HepG2 (cell line): ENCODE measurements at regions not wholly inside any gene's neighbourhood (a gene's known extent, or its start where the extent isn't known, plus 50 kb on each side); places are given as distances from the start of the nearest gene placed in this dataset.

Experiments used
- ATAC-seq: fragments of 200-7000 bp; cut with Tn5 transposase; 3 replicates; pipeline ENCODE4 v1.9.1; 2020; ENCODE audit warnings: mild to moderate bottlenecking, moderate library complexity
- BruUV-seq: library from RNA; stranded (reverse); fragments of 400-500 nt; replicated peaks from 2 replicates; lab custom pipeline; 2021; lab: Mats Ljungman, UMichigan
- CTCF ChIA-PET: fragments of 300-600 bp; formaldehyde crosslinking; extraction: SDS; loops from one replicate; lab custom pipeline; 2021; ENCODE audit warnings: low total read pairs, inconsistent platforms, low intra/inter-chr PET ratio; lab: Yijun Ruan, JAX
- POLR2A ChIA-PET: fragments of 350-600 bp; sonication (Branson Sonifier 250); formaldehyde crosslinking; loops from one replicate; lab custom pipeline; 2020; ENCODE audit warnings: antibody characterized with exemption, inconsistent platforms; lab: Yijun Ruan, JAX
- DNase-seq: peaks from one replicate; pipeline ENCODE4 v3.0.0-alpha.2; 2015; ENCODE audit warnings: low spot score
- FAIRE-seq: peaks from 3 replicates; lab custom pipeline; 2011; peaks lifted over from hg19 to GRCh38; lab: Jason Lieb, UNC
- H2AFZ ChIP-seq: one replicate; pipeline ENCODE4 v1.6.1; 2011; ENCODE audit warnings: low read length, inconsistent platforms
- H3K27ac ChIP-seq: fragments of 300-600 bp; 3 replicates; pipeline ENCODE4 v1.8.0; 2011; ENCODE audit warnings: mixed run types, mild to moderate bottlenecking, mixed read lengths, low read length, inconsistent platforms; ENCODE audit not compliant: insufficient read depth; ENCODE audit errors: extremely low read length
- H3K27me3 ChIP-seq, 2 experiments: fragments of 200-600 bp in 1 of 2; 2 replicates in 1 of 2; 3 replicates in 1 of 2; pipeline versions ENCODE4 v1.6.0 to v1.8.0; 2011; ENCODE audit warnings: low read length in 2 of 2, mild to moderate bottlenecking in 2 of 2, moderate library complexity in 2 of 2, inconsistent platforms in 1 of 2; ENCODE audit not compliant: insufficient read depth in 2 of 2, control insufficient read depth in 1 of 2
- H3K36me3 ChIP-seq, 2 experiments: fragments of 200-600 bp in 1 of 2; replicated peaks in 1 of 2; 2 replicates in 1 of 2; 3 replicates in 1 of 2; pipeline versions ENCODE4 v1.5.1 to v1.8.0; 2011; ENCODE audit warnings: low read length in 2 of 2, inconsistent platforms in 1 of 2; ENCODE audit not compliant: insufficient read depth in 2 of 2, control insufficient read depth in 1 of 2
- H3K4me1 ChIP-seq: 2 replicates; pipeline ENCODE4 v1.5.1; 2012; ENCODE audit warnings: low read length, inconsistent platforms; ENCODE audit not compliant: insufficient read depth
- H3K4me2 ChIP-seq: 2 replicates; pipeline ENCODE4 v1.6.0; 2011; ENCODE audit warnings: low read depth, low read length, inconsistent platforms
- H3K4me3 ChIP-seq, 3 experiments: fragments of 200-600 bp in 1 of 3; sonication (generic), shearing (Covaris generic) in 1 of 3; replicated peaks in 1 of 3; 2 replicates each; pipeline ENCODE4 v1.5.1; 2011 to 2016; ENCODE audit warnings: low read length in 3 of 3, inconsistent platforms in 2 of 3, low read depth in 2 of 3, mild to moderate bottlenecking in 2 of 3, control low read depth in 1 of 3, mixed read lengths in 1 of 3; ENCODE audit not compliant: insufficient read depth in 1 of 3
- H3K79me2 ChIP-seq: one replicate; pipeline ENCODE4 v1.6.1; 2011; ENCODE audit warnings: low read length, inconsistent platforms; ENCODE audit not compliant: insufficient read depth
- H3K9ac ChIP-seq: 2 replicates; pipeline ENCODE4 v1.6.0; 2011; ENCODE audit warnings: mild to moderate bottlenecking, low read depth, low read length, inconsistent platforms; ENCODE audit not compliant: insufficient read depth
- H3K9me3 ChIP-seq: 2 replicates; pipeline ENCODE4 v1.5.1; 2012; ENCODE audit warnings: mild to moderate bottlenecking, low read length
- H4K20me1 ChIP-seq: 2 replicates; pipeline ENCODE4 v1.6.0; 2011; ENCODE audit warnings: inconsistent platforms, mild to moderate bottlenecking, low read length, moderate library complexity; ENCODE audit not compliant: insufficient read depth
- BCL6 ChIP-seq: IDR thresholded peaks from 2 replicates; pipeline ENCODE4 v1.6.1; 2016; ENCODE audit warnings: missing genetic modification reagents, missing compliant biosample characterization
- CCDC6 ChIP-seq: sonication (generic); formaldehyde crosslinking; IDR thresholded peaks from 2 replicates; pipeline ENCODE4 v1.8.1; 2022; ENCODE audit warnings: mild to moderate bottlenecking, missing genetic modification reagents, moderate library complexity
- ERF ChIP-seq: IDR thresholded peaks from 2 replicates; pipeline ENCODE4 v1.6.1; 2018; ENCODE audit warnings: missing biosample characterization, missing genetic modification reagents
- FLYWCH1 ChIP-seq: sonication (generic); formaldehyde crosslinking; IDR thresholded peaks from 2 replicates; pipeline ENCODE4 v1.8.1; 2023; ENCODE audit warnings: mild to moderate bottlenecking, missing genetic modification reagents
- KLF12 ChIP-seq: sonication (generic); formaldehyde crosslinking; IDR thresholded peaks from 2 replicates; pipeline ENCODE4 v1.4.0; 2020; ENCODE audit warnings: missing genetic modification reagents, borderline replicate concordance
- MXI1 ChIP-seq: IDR thresholded peaks from 3 replicates; pipeline ENCODE4 v1.6.1; 2012; ENCODE audit warnings: low read depth, low read length, inconsistent platforms, borderline replicate concordance
- NCOA1 ChIP-seq: sonication (generic); formaldehyde crosslinking; IDR thresholded peaks from 2 replicates; pipeline ENCODE4 v1.9.0; 2021; ENCODE audit warnings: missing genetic modification reagents
- NCOA2 ChIP-seq: sonication (generic); formaldehyde crosslinking; IDR thresholded peaks from 2 replicates; pipeline ENCODE4 v1.8.0; 2022; ENCODE audit warnings: inconsistent platforms
- POLR2AphosphoS2 ChIP-seq: IDR thresholded peaks from 2 replicates; pipeline ENCODE4 v1.6.1; 2011; ENCODE audit warnings: low read depth, low read length, improper control_type of control experiment
- TMF1 ChIP-seq: sonication (generic); formaldehyde crosslinking; IDR thresholded peaks from 2 replicates; pipeline ENCODE4 v1.8.1; 2022; ENCODE audit warnings: low read depth, missing genetic modification reagents
- TOPORS ChIP-seq: sonication (generic); formaldehyde crosslinking; IDR thresholded peaks from 2 replicates; pipeline ENCODE4 v1.8.0; 2023; ENCODE audit warnings: mild to moderate bottlenecking, missing genetic modification reagents
- ZMYM3 ChIP-seq: sonication (generic); formaldehyde crosslinking; IDR thresholded peaks from 2 replicates; pipeline ENCODE4 v1.5.1; 2020; ENCODE audit warnings: mild to moderate bottlenecking, missing genetic modification reagents
- ZNF138 ChIP-seq: sonication (generic); formaldehyde crosslinking; IDR thresholded peaks from 2 replicates; pipeline ENCODE4 v1.5.0; 2020; ENCODE audit warnings: mild to moderate bottlenecking, low read depth, missing genetic modification reagents
- ZNF431 ChIP-seq: sonication (generic); formaldehyde crosslinking; IDR thresholded peaks from 2 replicates; pipeline ENCODE4 v1.9.0; 2022; ENCODE audit warnings: missing genetic modification reagents, low read depth, mild to moderate bottlenecking, borderline replicate concordance
- ZNF552 ChIP-seq: sonication (generic); formaldehyde crosslinking; IDR thresholded peaks from 2 replicates; pipeline ENCODE4 v1.9.0; 2022; ENCODE audit warnings: missing genetic modification reagents, mild to moderate bottlenecking, borderline replicate concordance
- ZNF563 ChIP-seq: sonication (generic); formaldehyde crosslinking; IDR thresholded peaks from 2 replicates; pipeline ENCODE4 v1.8.0; 2022; ENCODE audit warnings: mild to moderate bottlenecking, moderate library complexity, missing genetic modification reagents
- WGBS: methylation state at CpG from one replicate; pipeline ENCODE4 v1.1.6; 2017; ENCODE audit warnings: low lambda C conversion rate; 5-methylcytosine and 5-hydroxymethylcytosine counted together
- in situ Hi-C: cut with HindIII; loops from 2 replicates; pipeline ENCODE4 v1.10.0; 2017; ENCODE audit warnings: low pct_unique_long_range_greater_than_20kb; ENCODE audit not compliant: extremely low pct_ligation_motif_present
- intact Hi-C: fragments of 100-400 bp; cut with micrococcal nuclease; formaldehyde crosslinking; loops from one replicate; pipeline ENCODE4 v1.10.0; 2022; ENCODE audit not compliant: unreplicated experiment
- TF ChIP-seq, protein P1 (sequence below): sonication (generic); formaldehyde crosslinking; IDR thresholded peaks from 2 replicates; pipeline ENCODE4 v1.5.1; 2020; ENCODE audit warnings: mild to moderate bottlenecking, moderate library complexity, missing genetic modification reagents
- TF ChIP-seq, protein P2 (sequence below): sonication (generic); formaldehyde crosslinking; IDR thresholded peaks from 2 replicates; pipeline ENCODE4 v1.5.0; 2020; ENCODE audit warnings: mild to moderate bottlenecking, missing genetic modification reagents

DNA sequence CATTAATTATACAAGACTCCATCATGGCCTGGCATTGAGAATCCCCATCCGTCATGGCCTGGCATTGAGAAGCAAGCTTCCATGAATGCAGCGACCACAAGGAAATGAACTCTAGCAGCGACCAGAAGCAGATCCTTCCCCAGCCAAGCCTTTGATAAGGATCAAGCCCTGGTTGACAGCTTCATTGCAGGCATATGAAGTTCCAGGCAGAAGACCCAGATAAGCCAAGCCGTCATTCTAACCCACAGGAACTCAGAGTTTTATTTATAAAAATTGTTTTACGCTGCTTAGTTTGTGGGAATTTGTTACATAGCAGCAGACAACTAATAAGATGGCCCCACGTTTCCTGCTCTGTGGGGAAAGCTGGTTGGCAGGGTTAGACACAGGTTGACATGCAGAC, 642.3 kb downstream of the GATA3 start:
- ATAC-seq (no peak), FAIRE-seq (no peak), DNase-seq (no peak)
- TF ChIP-seq ZMYM3 (CRISPR knock-in tag) (no peak), TOPORS (CRISPR knock-in tag) (no peak), NCOA1 (CRISPR knock-in tag) (no peak), ZNF563 (CRISPR knock-in tag) (no peak), BCL6 (CRISPR knock-in tag) (no peak), ZNF138 (CRISPR knock-in tag) (no peak), ZNF431 (no peak), TMF1 (CRISPR knock-in tag) (no peak), CCDC6 (CRISPR knock-in tag) (no peak), NCOA2 (CRISPR knock-in tag) (no peak), KLF12 (CRISPR knock-in tag) (no peak), ZNF552 (no peak), MXI1 (no peak), ERF (CRISPR knock-in tag) (no peak), POLR2AphosphoS2 (no peak), FLYWCH1 (CRISPR knock-in tag) (no peak)
- TF ChIP-seq, protein P1, sequence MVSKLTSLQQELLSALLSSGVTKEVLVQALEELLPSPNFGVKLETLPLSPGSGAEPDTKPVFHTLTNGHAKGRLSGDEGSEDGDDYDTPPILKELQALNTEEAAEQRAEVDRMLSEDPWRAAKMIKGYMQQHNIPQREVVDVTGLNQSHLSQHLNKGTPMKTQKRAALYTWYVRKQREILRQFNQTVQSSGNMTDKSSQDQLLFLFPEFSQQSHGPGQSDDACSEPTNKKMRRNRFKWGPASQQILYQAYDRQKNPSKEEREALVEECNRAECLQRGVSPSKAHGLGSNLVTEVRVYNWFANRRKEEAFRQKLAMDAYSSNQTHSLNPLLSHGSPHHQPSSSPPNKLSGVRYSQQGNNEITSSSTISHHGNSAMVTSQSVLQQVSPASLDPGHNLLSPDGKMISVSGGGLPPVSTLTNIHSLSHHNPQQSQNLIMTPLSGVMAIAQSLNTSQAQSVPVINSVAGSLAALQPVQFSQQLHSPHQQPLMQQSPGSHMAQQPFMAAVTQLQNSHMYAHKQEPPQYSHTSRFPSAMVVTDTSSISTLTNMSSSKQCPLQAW (CRISPR knock-in tag), result no peak
- TF ChIP-seq, protein P2, sequence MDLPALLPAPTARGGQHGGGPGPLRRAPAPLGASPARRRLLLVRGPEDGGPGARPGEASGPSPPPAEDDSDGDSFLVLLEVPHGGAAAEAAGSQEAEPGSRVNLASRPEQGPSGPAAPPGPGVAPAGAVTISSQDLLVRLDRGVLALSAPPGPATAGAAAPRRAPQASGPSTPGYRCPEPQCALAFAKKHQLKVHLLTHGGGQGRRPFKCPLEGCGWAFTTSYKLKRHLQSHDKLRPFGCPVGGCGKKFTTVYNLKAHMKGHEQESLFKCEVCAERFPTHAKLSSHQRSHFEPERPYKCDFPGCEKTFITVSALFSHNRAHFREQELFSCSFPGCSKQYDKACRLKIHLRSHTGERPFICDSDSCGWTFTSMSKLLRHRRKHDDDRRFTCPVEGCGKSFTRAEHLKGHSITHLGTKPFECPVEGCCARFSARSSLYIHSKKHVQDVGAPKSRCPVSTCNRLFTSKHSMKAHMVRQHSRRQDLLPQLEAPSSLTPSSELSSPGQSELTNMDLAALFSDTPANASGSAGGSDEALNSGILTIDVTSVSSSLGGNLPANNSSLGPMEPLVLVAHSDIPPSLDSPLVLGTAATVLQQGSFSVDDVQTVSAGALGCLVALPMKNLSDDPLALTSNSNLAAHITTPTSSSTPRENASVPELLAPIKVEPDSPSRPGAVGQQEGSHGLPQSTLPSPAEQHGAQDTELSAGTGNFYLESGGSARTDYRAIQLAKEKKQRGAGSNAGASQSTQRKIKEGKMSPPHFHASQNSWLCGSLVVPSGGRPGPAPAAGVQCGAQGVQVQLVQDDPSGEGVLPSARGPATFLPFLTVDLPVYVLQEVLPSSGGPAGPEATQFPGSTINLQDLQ (CRISPR knock-in tag), result no peak
- Histone ChIP-seq H3K9ac (no peak overlapping the region), H3K36me3 (no peaks in the 10 kb centered on the region), H3K27me3 (no peaks in the 10 kb centered on the region), H4K20me1 (no peaks in the 10 kb centered on the region), H2AFZ (no peak overlapping the region), H3K4me2 (no peak overlapping the region), H3K4me1 (no peaks in the 10 kb centered on the region), H3K9me3 (no peaks in the 10 kb centered on the region), H3K4me3 (no peak overlapping the region), H3K27ac (no peak overlapping the region), H3K79me2 (no peaks in the 10 kb centered on the region)
- 14% methylated on average over 4 of the region's 6 CpGs for WGBS
- POLR2A ChIA-PET, result no interaction called here
- intact Hi-C loops, result no loop called here
- CTCF ChIA-PET, result no interaction called here
- no TSS peak for BruUV-seq
- in situ Hi-C loops, result no loop called here
